ENCODE measurements at regions not wholly inside any gene's neighbourhood (a gene's known extent, or its start where the extent isn't known, plus 50 kb on each side); places are given as distances from the start of the nearest gene placed in this dataset.

DNA sequence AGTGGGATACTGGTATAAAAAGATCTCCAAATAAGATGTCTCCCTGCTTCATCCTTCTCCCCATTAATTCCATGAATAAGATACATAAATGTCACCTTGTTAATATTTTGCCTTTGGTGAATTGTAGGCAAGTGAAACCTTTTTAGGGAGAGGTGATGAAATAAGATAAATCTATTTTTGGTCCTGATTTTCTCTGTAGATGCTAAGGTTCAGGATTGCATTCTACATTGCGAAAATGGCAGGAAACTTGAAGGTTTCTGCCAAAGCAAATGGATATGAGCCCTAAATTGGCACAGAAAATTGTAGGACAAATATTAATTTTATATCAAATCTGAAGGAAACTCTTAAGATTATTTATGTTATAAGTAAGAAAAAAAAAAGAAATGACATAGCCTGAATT, 107.1 kb downstream of the PLPPR4 start:
- no peak for TF ChIP-seq LEF1 (IDR thresholded peaks at IDR 0.05; ENCODE audit: borderline replicate concordance)
- TF ChIP-seq CTBP1 (IDR thresholded peaks at IDR 0.05; ENCODE audit: borderline replicate concordance), result no peak
- no peak for TF ChIP-seq SP1 (IDR thresholded peaks at IDR 0.05)
- TF ChIP-seq, protein P1, sequence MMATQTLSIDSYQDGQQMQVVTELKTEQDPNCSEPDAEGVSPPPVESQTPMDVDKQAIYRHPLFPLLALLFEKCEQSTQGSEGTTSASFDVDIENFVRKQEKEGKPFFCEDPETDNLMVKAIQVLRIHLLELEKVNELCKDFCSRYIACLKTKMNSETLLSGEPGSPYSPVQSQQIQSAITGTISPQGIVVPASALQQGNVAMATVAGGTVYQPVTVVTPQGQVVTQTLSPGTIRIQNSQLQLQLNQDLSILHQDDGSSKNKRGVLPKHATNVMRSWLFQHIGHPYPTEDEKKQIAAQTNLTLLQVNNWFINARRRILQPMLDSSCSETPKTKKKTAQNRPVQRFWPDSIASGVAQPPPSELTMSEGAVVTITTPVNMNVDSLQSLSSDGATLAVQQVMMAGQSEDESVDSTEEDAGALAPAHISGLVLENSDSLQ (IDR thresholded peaks at IDR 0.05), result no peak
- TF ChIP-seq BHLHE40 (IDR thresholded peaks at IDR 0.05; ENCODE audit: borderline replicate concordance), result no peak
